HG02970 (cell line): ENCODE measurements at regions not wholly inside any gene's neighbourhood (a gene's known extent, or its start where the extent isn't known, plus 50 kb on each side); places are given as distances from the start of the nearest gene placed in this dataset.

Experiments
- ATAC-seq: cut with Tn5 transposase; IDR thresholded peaks from one replicate; pipeline ENCODE4 v1.9.1; 2021; ENCODE audit warnings: mild to moderate bottlenecking, moderate library complexity, moderate number of reproducible peaks; ENCODE audit not compliant: unreplicated experiment, low FRiP score

GRCh38 chr9:86549401-86549811 is 195.2 kb upstream of the TUT7 start:
- no peak for ATAC-seq

DNA sequence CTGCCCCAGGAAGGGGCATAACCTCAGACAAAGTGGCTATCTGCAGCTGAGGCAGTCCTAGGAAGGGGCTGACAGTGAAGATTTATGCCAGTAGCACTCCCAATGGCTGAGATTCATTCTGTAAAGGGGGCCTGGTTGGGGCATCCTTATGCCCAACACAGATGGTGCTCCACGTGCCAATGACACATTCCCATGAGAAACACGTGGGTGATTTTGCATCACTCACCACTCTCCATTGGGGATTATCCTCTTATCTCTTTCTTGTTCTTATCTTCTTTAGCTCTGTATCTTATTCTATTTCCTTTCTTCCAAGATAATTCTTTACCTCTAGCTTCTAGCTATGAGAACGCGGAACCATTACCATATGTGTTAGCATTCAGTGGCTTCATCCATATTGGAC is 194.0 kb upstream of the TUT7 start:
- no peak for ATAC-seq

GRCh38 chr9:86547571-86547970 is 193.4 kb upstream of the TUT7 start:
- no peak for ATAC-seq

GRCh38 chr9:86546712-86547111 is 192.5 kb upstream of the TUT7 start:
- ATAC-seq, result no peak

DNA sequence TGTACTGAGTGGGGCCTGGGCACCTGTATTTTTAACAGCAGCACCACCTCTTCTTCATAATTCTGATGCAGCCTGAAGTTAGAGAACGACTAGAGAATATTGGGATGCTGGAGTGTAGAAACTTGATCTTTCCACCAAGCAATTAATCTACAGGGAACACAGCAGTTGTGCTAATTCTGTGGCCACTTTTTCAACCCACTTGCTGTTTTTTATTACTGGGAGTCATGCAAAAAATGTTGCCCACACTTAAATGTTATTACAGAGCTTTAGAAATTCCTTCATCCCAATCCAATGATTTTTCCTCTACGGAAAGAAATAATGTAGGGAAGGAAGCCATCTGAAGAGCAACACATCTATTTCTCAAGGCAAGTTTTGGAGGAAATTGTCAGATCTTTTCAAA is 190.9 kb upstream of the TUT7 start:
- ATAC-seq, result no peak

DNA sequence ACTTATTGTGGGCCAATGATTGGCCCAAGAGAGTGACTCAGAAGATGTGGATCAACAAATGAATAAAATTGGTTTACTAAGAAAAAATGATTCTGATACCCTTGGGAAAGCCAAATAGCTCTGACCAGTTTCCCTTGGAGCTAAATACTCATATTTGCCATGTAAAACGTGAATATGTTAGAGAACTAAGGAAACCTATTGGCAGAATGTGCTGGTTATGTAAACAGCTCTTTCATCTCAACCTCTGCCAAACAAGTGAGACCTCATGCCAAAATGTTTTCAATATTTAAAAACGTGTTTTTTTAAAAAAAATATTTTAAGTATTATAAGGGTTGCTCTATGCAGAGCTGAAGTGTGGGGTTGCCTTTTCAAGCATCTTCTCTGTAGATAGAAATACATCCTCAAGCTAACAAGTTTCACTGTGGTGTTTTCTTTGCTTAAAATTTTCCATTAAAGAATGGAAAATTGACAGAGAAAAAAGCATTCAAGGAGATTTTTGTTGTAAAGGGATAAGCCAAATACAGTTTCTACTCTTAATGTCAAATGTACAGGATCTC is 186.9 kb upstream of the TUT7 start:
- ATAC-seq, result no peak

GRCh38 chr9:86535406-86535915 is 181.3 kb upstream of the TUT7 start:
- no peak for ATAC-seq

- ATAC-seq, result no peak
Observed at GRCh38 chr9:86534572-86535258, 180.5 kb upstream of the TUT7 start.

DNA sequence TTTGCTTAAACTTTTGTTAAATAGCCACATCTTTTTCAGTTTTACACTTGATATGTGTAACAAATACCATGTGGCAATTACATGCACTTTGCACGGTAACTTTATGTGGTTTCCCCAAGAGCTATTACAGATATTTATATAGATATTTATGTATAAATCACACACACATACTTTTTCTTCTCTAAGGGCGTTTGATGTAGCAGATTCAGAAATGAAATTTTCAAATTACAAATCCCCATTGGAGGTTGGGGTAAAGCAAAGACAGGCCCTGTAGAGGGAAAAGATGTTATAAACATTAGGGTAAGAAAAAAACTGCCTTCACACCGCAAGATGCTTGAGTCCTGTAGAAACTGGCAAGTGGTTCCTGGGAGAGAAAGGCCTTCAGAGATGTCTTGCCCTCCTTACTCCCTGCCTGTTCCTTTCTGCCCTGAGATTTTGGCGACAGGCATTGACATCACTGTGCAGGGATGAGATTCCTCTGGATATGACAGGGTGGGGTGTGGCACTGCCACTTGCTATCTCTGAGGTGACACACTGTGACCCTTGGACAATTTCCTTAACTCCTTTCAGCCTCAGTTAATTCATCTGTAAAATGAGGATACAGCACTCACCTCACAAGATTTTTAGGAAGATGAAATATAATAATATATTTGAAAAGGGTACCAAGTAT is 177.9 kb upstream of the TUT7 start:
- no peak for ATAC-seq

DNA sequence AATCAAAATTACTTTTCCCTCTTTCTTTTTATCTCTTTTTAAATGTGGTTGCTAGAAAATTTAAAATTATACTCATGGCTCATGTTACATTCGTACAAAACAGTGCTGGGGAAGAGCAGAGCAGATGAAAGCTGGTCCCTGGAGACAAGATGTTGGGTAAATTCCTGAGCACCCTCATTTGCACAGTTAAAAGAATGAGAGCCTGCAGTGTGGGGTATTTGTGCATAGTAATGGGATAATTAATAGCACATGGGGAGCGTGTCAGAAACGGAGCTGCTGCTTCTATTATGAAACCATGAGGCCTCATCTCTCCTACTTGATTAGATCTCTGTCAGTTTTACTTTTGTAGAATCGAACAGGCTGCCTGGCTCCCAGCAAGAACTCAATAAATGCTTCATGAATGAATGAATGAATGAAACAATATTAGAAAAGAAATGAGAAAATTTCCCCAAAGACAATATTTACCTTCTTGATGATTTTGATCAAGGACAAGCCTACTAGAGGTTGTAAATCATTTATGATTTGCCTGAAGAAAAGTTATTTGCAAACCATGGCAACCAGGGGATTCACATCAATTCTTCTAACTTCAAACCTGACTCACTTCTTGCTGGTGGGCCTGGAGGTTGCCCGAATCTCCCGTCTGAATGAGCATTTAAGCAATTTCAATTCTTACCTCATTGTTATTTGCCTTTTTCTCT is 177.2 kb upstream of the TUT7 start:
- ATAC-seq, result no peak

- no peak for ATAC-seq
Observed at GRCh38 chr9:86529496-86530275, 175.5 kb upstream of the TUT7 start.

DNA sequence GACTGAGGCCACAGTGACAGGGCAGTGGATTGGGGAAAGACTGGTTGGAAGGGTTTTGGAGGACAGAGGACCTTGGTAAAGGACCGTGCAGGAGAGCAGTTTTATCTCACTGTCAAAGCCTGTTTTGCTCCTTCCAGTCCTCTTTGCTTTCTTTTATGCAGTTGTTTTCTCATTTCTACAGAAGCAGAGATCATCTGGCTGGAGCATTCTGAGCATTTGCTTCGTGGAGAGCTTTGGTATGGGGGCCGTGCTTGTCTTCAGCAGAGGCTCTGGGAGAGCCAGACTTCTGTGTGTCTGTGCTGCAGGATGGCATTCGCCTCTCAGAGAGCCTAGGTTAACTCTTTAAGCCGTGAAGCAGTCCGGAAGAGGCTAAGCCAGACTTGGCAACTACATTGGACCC is 171.8 kb upstream of the TUT7 start:
- ATAC-seq, result no peak

DNA sequence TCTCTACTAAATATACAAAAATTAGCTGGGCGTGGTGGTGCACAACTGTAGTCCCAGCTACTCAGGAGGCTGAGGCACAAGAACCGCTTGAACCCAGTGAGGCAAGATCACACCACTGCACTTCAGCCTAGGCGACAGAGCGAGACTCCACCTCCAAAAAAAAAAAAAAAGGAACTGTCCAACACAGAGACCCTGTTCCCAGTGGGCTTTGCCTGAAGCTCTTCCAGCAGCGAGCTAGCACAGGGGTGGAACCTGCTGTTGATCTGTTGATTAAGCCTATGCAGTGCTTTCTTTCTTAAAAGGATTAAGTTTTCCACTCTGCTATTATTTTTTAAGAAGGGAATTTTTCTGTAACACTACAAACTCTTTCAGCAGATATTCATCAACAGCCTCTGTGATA is 171.0 kb upstream of the TUT7 start:
- no peak for ATAC-seq

- ATAC-seq, result no peak
Observed at GRCh38 chr9:86521977-86522376, 167.8 kb upstream of the TUT7 start.

DNA sequence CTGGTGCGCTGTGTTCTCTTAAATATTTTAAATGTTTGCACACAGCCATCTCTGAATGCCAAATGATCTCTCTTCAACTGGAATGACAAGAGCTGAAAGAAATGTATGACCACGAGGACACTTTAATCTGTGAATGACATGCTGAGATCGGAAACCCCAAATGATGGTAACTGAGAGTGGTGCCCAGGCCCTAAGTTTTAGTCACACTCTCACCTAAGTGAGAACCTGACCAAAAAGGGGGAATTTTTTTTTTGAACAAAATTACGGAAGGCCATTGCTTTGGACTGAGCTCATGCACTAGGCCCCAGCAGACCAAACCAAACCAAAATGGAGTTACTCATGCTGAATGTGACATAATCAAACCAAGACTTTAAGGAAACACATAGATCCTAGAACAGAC is 167.1 kb upstream of the TUT7 start:
- ATAC-seq, result no peak

DNA sequence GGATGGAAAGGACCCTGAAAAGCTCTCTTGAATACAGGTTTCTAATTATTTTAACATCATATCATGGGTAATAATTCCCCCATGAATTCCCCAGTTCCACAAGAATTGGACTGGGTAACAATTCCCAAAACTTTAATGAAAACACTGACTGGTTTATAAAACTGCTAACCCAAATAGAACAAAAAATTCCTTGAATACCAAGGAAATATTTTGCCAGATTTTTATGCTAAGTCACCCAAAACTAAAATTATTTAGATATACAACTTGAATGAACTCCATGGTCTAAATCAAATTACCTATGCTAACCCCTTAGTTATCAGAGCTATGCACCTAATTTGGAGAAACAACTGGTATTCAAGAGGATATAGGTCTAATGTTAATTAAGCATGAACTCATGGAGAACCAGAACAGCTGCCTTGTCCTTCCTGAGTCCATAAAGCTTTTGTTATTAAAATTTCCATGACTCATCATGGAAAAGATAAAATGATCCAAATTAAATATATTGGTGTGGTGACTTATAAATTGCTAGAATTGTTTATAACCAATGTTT is 164.9 kb upstream of the TUT7 start:
- no peak for ATAC-seq

DNA sequence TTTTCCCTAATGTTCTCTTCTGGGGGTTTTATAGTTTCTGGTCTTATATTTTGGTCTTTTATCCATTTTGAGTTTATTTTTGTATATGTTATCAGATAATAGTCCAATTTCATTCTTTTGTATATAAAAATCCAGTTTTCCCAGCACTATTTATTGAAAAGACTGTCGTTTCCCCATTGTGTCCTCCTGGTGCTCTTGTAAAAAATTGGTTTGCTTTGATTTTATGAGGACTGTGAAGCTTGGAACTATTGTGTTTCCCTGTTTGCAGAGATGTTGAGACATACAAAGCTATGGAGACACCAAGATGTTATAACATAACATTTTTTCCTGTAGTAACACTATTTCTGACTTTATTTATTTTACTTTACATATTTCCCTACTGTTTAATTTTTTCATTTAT is 163.3 kb upstream of the TUT7 start:
- no peak for ATAC-seq

- ATAC-seq, result no peak
Observed at GRCh38 chr9:86516564-86516963, 162.4 kb upstream of the TUT7 start.

DNA sequence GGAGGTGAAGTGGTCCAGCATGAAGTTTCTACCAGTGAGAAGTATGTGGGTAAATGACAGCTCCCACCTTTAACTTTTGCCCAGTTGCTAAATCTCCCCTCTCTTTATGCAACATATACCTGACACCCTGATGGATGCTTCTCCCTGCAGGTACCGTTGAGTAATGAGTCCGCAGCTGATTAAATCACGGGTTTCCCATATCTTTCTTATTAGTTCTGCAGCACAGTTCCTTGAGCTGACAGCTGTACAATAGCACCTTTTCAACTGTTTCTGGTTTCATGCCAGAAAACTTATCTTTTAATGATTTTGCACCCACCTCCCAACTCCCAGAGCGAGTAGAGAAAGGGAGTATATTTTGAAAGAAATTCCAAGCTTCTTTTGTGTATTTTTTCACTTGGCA is 161.0 kb upstream of the TUT7 start:
- no peak for ATAC-seq

DNA sequence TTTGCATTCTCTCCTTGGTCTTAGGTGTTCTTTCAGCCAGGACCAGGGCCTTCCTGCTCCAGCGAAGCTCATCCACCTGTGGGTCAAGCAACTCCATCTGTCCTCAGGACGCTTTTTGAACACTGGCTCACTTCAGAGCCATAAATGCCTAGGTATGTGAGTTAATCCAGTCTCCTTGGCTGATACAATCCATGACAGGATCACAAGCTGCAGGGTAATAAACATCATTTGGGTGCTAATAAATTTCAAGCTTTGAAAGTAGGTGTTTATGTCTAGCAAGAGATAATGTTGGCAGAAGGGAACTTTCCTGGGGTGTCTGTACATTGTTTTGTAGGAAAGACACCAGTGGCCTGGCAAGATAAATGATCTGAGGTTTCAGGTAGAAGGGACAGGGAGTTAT is 159.2 kb upstream of the TUT7 start:
- no peak for ATAC-seq
